ENCODE measurements at regions not wholly inside any gene's neighbourhood (a gene's known extent, or its start where the extent isn't known, plus 50 kb on each side); places are given as distances from the start of the nearest gene placed in this dataset.

DNA sequence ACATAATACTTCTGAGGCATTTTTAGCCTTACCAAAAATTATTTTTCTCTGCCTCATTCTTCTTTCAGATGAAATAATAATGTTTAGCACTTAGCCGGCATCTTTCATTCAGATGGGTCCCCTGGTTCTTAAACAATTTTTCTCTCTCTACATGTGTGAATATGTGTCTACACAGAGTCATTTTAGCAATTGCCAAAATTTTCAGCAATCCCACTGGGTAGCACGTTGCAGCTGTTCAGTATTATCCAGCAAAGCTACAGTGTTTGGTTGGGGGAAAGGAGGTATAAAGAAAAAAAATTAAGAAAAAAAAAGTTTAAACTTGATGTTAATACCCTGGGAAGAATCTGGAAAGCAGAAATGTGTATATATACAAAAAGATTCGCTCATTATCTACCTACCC is 160.5 kb upstream of the TRHDE start:
- TF ChIP-seq, protein P1, sequence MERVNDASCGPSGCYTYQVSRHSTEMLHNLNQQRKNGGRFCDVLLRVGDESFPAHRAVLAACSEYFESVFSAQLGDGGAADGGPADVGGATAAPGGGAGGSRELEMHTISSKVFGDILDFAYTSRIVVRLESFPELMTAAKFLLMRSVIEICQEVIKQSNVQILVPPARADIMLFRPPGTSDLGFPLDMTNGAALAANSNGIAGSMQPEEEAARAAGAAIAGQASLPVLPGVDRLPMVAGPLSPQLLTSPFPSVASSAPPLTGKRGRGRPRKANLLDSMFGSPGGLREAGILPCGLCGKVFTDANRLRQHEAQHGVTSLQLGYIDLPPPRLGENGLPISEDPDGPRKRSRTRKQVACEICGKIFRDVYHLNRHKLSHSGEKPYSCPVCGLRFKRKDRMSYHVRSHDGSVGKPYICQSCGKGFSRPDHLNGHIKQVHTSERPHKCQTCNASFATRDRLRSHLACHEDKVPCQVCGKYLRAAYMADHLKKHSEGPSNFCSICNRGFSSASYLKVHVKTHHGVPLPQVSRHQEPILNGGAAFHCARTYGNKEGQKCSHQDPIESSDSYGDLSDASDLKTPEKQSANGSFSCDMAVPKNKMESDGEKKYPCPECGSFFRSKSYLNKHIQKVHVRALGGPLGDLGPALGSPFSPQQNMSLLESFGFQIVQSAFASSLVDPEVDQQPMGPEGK (CRISPR knock-in tag; IDR thresholded peaks at IDR 0.05; ENCODE audit: borderline replicate concordance) = no peak
- TF ChIP-seq TCF4 (CRISPR knock-in tag; IDR thresholded peaks at IDR 0.05; ENCODE audit: borderline replicate concordance) (no peak), ESRRG (CRISPR knock-in tag; IDR thresholded peaks at IDR 0.05) (no peak), SNAI2 (CRISPR knock-in tag; IDR thresholded peaks at IDR 0.05) (no peak), ZNF8 (CRISPR knock-in tag; IDR thresholded peaks at IDR 0.05) (no peak), ARNTL (CRISPR knock-in tag; IDR thresholded peaks at IDR 0.05; ENCODE audit: borderline replicate concordance, low read depth) (no peak), RARB (CRISPR knock-in tag; IDR thresholded peaks at IDR 0.05) (no peak), ZFP30 (CRISPR knock-in tag; IDR thresholded peaks at IDR 0.05) (no peak), ZNF565 (CRISPR knock-in tag; conservative IDR thresholded peaks at IDR 0.05; ENCODE audit: low read depth) (no peak)
